WTC11 (cell line): ENCODE measurements at regions not wholly inside any gene's neighbourhood (a gene's known extent, or its start where the extent isn't known, plus 50 kb on each side); places are given as distances from the start of the nearest gene placed in this dataset.

Experiments used
- ATAC-seq: fragments of 200-7000 bp; cut with Tn5 transposase; 2 replicates; pipeline ENCODE4 v1.10.0; 2021; ENCODE audit warnings: mild to moderate bottlenecking, moderate library complexity
- CTCF ChIA-PET: fragments of 300-600 bp; sonication (Branson Sonifier 250); formaldehyde crosslinking; loops from one replicate; lab custom pipeline; 2021; ENCODE audit warnings: antibody characterized with exemption; lab: Charles Lee
- POLR2A ChIA-PET: fragments of 350-600 bp; sonication (Branson Sonifier 250); formaldehyde crosslinking; loops from one replicate; lab custom pipeline; 2021; ENCODE audit warnings: antibody characterized with exemption; lab: Charles Lee
- DNase-seq: peaks from one replicate; pipeline ENCODE4 v3.0.0; 2021; ENCODE audit warnings: low spot score
- H3K27ac Mint-ChIP-seq: 2 replicates; pipeline ENCODE4 v1.8.0; 2021; ENCODE audit warnings: mixed read lengths
- H3K27me3 Mint-ChIP-seq: 2 replicates; pipeline ENCODE4 v1.8.0; 2021; ENCODE audit warnings: low read depth, mild to moderate bottlenecking, moderate library complexity, mixed read lengths
- H3K36me3 Mint-ChIP-seq: 2 replicates; pipeline ENCODE4 v1.8.0; 2021; ENCODE audit warnings: mixed read lengths
- H3K4me1 Mint-ChIP-seq: 2 replicates; pipeline ENCODE4 v1.8.0; 2022; ENCODE audit warnings: mixed read lengths
- H3K4me3 Mint-ChIP-seq: 2 replicates; pipeline ENCODE4 v1.8.0; 2021; ENCODE audit warnings: mild to moderate bottlenecking, moderate library complexity, mixed read lengths
- H3K9me3 Mint-ChIP-seq: 2 replicates; pipeline ENCODE4 v1.8.0; 2021; ENCODE audit warnings: mixed read lengths
- ATF1 ChIP-seq: sonication (generic); formaldehyde crosslinking; IDR thresholded peaks from 2 replicates; pipeline ENCODE4 v1.8.1; 2023; ENCODE audit warnings: mild to moderate bottlenecking, moderate library complexity, missing genetic modification reagents
- FOXP1 ChIP-seq: sonication (generic); formaldehyde crosslinking; IDR thresholded peaks from 2 replicates; pipeline ENCODE4 v1.8.0; 2022; ENCODE audit warnings: missing genetic modification reagents, mild to moderate bottlenecking, moderate library complexity, borderline replicate concordance
- GRHL2 ChIP-seq: fragments of 250-450 bp; sonication (Bioruptor Pico); IDR thresholded peaks from 2 replicates; pipeline ENCODE4 v1.8.0; 2022; ENCODE audit warnings: mild to moderate bottlenecking, moderate library complexity; ENCODE audit not compliant: insufficient replicate concordance, severe bottlenecking
- MYBL2 ChIP-seq: sonication (generic); formaldehyde crosslinking; IDR thresholded peaks from 2 replicates; pipeline ENCODE4 v1.8.1; 2023; ENCODE audit warnings: mild to moderate bottlenecking, moderate library complexity, missing genetic modification reagents
- NR2C2 ChIP-seq: sonication (generic); formaldehyde crosslinking; IDR thresholded peaks from 2 replicates; pipeline ENCODE4 v1.8.0; 2022; ENCODE audit warnings: mild to moderate bottlenecking, missing genetic modification reagents
- NR3C1 ChIP-seq: sonication (generic); formaldehyde crosslinking; conservative IDR thresholded peaks from 2 replicates; pipeline ENCODE4 v1.8.1; 2023; ENCODE audit warnings: low read depth, mild to moderate bottlenecking, missing genetic modification reagents
- OVOL2 ChIP-seq: fragments of 250-450 bp; sonication (Bioruptor Pico); IDR thresholded peaks from 2 replicates; pipeline ENCODE4 v1.9.0; 2021; ENCODE audit warnings: mild to moderate bottlenecking, borderline replicate concordance
- RELA ChIP-seq: sonication (generic); formaldehyde crosslinking; IDR thresholded peaks from 2 replicates; pipeline ENCODE4 v1.8.1; 2022; ENCODE audit warnings: missing genetic modification reagents, mild to moderate bottlenecking, borderline replicate concordance
- SMAD4 ChIP-seq: sonication (generic); formaldehyde crosslinking; IDR thresholded peaks from 2 replicates; pipeline ENCODE4 v1.8.0; 2022; ENCODE audit warnings: mild to moderate bottlenecking, missing genetic modification reagents
- TP53 ChIP-seq: sonication (generic); formaldehyde crosslinking; IDR thresholded peaks from 2 replicates; pipeline ENCODE4 v1.8.1; 2023; ENCODE audit warnings: mild to moderate bottlenecking, missing genetic modification reagents
- ZNF219 ChIP-seq: sonication (generic); formaldehyde crosslinking; IDR thresholded peaks from 2 replicates; pipeline ENCODE4 v1.8.0; 2023; ENCODE audit warnings: missing genetic modification reagents, mild to moderate bottlenecking, borderline replicate concordance
- TF ChIP-seq, protein P1 (sequence below): sonication (generic); formaldehyde crosslinking; IDR thresholded peaks from 2 replicates; pipeline ENCODE4 v1.8.0; 2023; ENCODE audit warnings: mild to moderate bottlenecking, missing genetic modification reagents
- TF ChIP-seq, protein P2 (sequence below): sonication (generic); formaldehyde crosslinking; conservative IDR thresholded peaks from 2 replicates; pipeline ENCODE4 v1.8.1; 2022; ENCODE audit warnings: mild to moderate bottlenecking, missing genetic modification reagents
- TF ChIP-seq, protein P3 (sequence below): sonication (generic); formaldehyde crosslinking; IDR thresholded peaks from 2 replicates; pipeline ENCODE4 v1.8.0; 2022; ENCODE audit warnings: missing genetic modification reagents
- TF ChIP-seq, protein P4 (sequence below): sonication (generic); formaldehyde crosslinking; IDR thresholded peaks from 2 replicates; pipeline ENCODE4 v1.8.0; 2023; ENCODE audit warnings: missing genetic modification reagents
- TF ChIP-seq, protein P5 (sequence below): fragments of 250-450 bp; sonication (Bioruptor Pico); IDR thresholded peaks from 2 replicates; pipeline ENCODE4 v1.9.0; 2021; ENCODE audit warnings: mild to moderate bottlenecking
- TF ChIP-seq, protein P6 (sequence below): fragments of 250-450 bp; sonication (Bioruptor Pico); IDR thresholded peaks from 2 replicates; pipeline ENCODE4 v2.1.2; 2022; ENCODE audit warnings: mild to moderate bottlenecking, moderate library complexity
- TF ChIP-seq, protein P7 (sequence below): fragments of 250-450 bp; sonication (Bioruptor Pico); IDR thresholded peaks from 2 replicates; pipeline ENCODE4 v1.8.0; 2021; ENCODE audit warnings: mild to moderate bottlenecking
- TF ChIP-seq, protein P8 (sequence below): sonication (generic); formaldehyde crosslinking; IDR thresholded peaks from 2 replicates; pipeline ENCODE4 v1.8.1; 2023; ENCODE audit warnings: mild to moderate bottlenecking, missing genetic modification reagents

DNA sequence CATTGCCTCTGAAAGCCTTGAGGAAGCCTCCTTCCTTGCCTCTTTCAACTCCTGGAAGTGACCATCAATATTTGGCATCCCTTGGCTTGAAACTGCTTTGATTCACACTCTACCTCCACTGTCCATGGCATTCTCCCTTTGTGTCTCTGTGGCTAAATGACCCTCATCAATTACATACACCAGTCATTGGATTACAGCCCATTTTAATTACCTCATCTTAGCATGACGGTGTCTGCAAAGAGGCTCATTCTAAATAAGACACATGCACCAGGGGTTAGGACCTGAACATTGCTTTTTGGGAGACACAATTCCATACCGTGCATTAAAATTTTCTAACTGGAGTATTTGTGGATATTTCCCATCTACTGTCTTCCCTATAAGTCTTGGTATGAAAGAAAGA, 60.7 kb upstream of the FAM9A start:
- no peaks in the 10 kb centered on the region for H3K36me3 Mint-ChIP-seq
- H3K4me3 Mint-ChIP-seq: no peak overlapping the region
- H3K4me1 Mint-ChIP-seq: peaks cover 5% of the 10 kb centered on the region
- ChIA-PET CTCF (no interaction called here), POLR2A (no interaction called here)
- H3K27ac Mint-ChIP-seq: no peak overlapping the region
- TF ChIP-seq, protein P1, sequence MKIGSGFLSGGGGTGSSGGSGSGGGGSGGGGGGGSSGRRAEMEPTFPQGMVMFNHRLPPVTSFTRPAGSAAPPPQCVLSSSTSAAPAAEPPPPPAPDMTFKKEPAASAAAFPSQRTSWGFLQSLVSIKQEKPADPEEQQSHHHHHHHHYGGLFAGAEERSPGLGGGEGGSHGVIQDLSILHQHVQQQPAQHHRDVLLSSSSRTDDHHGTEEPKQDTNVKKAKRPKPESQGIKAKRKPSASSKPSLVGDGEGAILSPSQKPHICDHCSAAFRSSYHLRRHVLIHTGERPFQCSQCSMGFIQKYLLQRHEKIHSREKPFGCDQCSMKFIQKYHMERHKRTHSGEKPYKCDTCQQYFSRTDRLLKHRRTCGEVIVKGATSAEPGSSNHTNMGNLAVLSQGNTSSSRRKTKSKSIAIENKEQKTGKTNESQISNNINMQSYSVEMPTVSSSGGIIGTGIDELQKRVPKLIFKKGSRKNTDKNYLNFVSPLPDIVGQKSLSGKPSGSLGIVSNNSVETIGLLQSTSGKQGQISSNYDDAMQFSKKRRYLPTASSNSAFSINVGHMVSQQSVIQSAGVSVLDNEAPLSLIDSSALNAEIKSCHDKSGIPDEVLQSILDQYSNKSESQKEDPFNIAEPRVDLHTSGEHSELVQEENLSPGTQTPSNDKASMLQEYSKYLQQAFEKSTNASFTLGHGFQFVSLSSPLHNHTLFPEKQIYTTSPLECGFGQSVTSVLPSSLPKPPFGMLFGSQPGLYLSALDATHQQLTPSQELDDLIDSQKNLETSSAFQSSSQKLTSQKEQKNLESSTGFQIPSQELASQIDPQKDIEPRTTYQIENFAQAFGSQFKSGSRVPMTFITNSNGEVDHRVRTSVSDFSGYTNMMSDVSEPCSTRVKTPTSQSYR (CRISPR knock-in tag): no peak
- TF ChIP-seq, protein P2, sequence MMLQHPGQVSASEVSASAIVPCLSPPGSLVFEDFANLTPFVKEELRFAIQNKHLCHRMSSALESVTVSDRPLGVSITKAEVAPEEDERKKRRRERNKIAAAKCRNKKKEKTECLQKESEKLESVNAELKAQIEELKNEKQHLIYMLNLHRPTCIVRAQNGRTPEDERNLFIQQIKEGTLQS (CRISPR knock-in tag): no peak
- TF ChIP-seq FOXP1 (CRISPR knock-in tag) (no peak), OVOL2 (no peak), GRHL2 (CRISPR knock-in tag) (no peak)
- H3K27me3 Mint-ChIP-seq: peaks cover 3% of the 10 kb centered on the region; the same call in 1 of the 2 replicates
- ATAC-seq (no peak), DNase-seq (no peak)
- no peaks in the 10 kb centered on the region for H3K9me3 Mint-ChIP-seq

DNA sequence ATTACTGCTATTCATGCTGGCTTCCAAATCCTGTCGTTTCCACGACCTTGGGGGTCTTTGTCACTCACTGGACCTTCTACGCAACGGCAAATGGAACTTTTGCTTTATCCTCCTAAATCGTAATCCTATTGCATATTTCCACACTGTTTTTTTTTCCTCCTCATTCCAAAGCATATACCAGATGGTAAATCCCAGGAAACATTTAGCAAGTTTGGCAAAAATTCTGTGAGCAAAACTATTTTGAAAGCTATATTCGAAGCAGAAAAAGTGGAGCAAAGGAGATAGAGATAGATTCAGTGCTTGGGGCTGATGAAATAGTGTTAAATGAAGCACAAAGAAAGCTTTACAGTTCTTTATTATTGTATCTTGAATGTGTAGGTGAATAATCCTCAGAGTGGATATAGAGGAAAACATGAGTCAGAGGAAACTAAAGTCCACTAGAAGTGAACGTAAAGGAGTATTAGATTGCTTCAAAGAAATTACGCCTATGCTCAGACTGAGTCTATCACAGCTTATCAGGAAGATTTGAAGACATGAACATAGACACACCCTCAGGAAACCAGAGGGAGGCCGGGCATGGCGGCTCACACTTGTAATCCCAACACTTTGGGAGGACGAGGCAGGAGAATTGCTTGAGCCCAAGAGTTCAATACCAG, 50.2 kb upstream of the FAM9A start:
- DNase-seq (no peak), ATAC-seq (no peak)
- no peaks in the 10 kb centered on the region for H3K9me3 Mint-ChIP-seq
- H3K4me3 Mint-ChIP-seq: no peak overlapping the region
- ChIA-PET POLR2A (no interaction called here), CTCF (no interaction called here)
- no peaks in the 10 kb centered on the region for H3K27me3 Mint-ChIP-seq
- no peak overlapping the region for H3K27ac Mint-ChIP-seq
- no peaks in the 10 kb centered on the region for H3K4me1 Mint-ChIP-seq
- no peaks in the 10 kb centered on the region for H3K36me3 Mint-ChIP-seq
- TF ChIP-seq ZNF219 (no peak), RELA (CRISPR knock-in tag) (no peak), NR2C2 (CRISPR knock-in tag) (no peak), MYBL2 (no peak), ATF1 (no peak), NR3C1 (CRISPR knock-in tag) (no peak), TP53 (no peak), SMAD4 (CRISPR knock-in tag) (no peak)
- TF ChIP-seq, protein P1 (CRISPR knock-in tag): no peak
- TF ChIP-seq, protein P3, sequence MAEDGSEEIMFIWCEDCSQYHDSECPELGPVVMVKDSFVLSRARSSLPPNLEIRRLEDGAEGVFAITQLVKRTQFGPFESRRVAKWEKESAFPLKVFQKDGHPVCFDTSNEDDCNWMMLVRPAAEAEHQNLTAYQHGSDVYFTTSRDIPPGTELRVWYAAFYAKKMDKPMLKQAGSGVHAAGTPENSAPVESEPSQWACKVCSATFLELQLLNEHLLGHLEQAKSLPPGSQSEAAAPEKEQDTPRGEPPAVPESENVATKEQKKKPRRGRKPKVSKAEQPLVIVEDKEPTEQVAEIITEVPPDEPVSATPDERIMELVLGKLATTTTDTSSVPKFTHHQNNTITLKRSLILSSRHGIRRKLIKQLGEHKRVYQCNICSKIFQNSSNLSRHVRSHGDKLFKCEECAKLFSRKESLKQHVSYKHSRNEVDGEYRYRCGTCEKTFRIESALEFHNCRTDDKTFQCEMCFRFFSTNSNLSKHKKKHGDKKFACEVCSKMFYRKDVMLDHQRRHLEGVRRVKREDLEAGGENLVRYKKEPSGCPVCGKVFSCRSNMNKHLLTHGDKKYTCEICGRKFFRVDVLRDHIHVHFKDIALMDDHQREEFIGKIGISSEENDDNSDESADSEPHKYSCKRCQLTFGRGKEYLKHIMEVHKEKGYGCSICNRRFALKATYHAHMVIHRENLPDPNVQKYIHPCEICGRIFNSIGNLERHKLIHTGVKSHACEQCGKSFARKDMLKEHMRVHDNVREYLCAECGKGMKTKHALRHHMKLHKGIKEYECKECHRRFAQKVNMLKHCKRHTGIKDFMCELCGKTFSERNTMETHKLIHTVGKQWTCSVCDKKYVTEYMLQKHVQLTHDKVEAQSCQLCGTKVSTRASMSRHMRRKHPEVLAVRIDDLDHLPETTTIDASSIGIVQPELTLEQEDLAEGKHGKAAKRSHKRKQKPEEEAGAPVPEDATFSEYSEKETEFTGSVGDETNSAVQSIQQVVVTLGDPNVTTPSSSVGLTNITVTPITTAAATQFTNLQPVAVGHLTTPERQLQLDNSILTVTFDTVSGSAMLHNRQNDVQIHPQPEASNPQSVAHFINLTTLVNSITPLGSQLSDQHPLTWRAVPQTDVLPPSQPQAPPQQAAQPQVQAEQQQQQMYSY (CRISPR knock-in tag): no peak
- TF ChIP-seq, protein P4, sequence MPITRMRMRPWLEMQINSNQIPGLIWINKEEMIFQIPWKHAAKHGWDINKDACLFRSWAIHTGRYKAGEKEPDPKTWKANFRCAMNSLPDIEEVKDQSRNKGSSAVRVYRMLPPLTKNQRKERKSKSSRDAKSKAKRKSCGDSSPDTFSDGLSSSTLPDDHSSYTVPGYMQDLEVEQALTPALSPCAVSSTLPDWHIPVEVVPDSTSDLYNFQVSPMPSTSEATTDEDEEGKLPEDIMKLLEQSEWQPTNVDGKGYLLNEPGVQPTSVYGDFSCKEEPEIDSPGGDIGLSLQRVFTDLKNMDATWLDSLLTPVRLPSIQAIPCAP: no peak
- TF ChIP-seq, protein P5, sequence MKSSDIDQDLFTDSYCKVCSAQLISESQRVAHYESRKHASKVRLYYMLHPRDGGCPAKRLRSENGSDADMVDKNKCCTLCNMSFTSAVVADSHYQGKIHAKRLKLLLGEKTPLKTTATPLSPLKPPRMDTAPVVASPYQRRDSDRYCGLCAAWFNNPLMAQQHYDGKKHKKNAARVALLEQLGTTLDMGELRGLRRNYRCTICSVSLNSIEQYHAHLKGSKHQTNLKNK (CRISPR knock-in tag): no peak
- TF ChIP-seq, protein P6, sequence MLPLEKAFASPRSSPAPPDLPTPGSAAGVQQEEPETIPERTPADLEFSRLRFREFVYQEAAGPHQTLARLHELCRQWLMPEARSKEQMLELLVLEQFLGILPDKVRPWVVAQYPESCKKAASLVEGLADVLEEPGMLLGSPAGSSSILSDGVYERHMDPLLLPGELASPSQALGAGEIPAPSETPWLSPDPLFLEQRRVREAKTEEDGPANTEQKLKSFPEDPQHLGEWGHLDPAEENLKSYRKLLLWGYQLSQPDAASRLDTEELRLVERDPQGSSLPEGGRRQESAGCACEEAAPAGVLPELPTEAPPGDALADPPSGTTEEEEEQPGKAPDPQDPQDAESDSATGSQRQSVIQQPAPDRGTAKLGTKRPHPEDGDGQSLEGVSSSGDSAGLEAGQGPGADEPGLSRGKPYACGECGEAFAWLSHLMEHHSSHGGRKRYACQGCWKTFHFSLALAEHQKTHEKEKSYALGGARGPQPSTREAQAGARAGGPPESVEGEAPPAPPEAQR (CRISPR knock-in tag): no peak
- TF ChIP-seq, protein P7, sequence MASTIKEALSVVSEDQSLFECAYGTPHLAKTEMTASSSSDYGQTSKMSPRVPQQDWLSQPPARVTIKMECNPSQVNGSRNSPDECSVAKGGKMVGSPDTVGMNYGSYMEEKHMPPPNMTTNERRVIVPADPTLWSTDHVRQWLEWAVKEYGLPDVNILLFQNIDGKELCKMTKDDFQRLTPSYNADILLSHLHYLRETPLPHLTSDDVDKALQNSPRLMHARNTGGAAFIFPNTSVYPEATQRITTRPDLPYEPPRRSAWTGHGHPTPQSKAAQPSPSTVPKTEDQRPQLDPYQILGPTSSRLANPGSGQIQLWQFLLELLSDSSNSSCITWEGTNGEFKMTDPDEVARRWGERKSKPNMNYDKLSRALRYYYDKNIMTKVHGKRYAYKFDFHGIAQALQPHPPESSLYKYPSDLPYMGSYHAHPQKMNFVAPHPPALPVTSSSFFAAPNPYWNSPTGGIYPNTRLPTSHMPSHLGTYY (CRISPR knock-in tag): no peak
- TF ChIP-seq, protein P8, sequence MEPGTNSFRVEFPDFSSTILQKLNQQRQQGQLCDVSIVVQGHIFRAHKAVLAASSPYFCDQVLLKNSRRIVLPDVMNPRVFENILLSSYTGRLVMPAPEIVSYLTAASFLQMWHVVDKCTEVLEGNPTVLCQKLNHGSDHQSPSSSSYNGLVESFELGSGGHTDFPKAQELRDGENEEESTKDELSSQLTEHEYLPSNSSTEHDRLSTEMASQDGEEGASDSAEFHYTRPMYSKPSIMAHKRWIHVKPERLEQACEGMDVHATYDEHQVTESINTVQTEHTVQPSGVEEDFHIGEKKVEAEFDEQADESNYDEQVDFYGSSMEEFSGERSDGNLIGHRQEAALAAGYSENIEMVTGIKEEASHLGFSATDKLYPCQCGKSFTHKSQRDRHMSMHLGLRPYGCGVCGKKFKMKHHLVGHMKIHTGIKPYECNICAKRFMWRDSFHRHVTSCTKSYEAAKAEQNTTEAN (CRISPR knock-in tag): no peak
